GM23248 (cell line): ENCODE measurements at regions not wholly inside any gene's neighbourhood (a gene's known extent, or its start where the extent isn't known, plus 50 kb on each side); places are given as distances from the start of the nearest gene placed in this dataset.

Source experiments
- EZH2 ChIP-seq: fragments of 200-600 bp; sonication (generic); IDR thresholded peaks from 2 replicates; pipeline ENCODE4 v1.6.1; 2018; ENCODE audit warnings: antibody characterized with exemption, mild to moderate bottlenecking; ENCODE audit not compliant: insufficient read depth, poor library complexity, severe bottlenecking
- EZH2phosphoT487 ChIP-seq: fragments of 200-600 bp; sonication (generic); IDR thresholded peaks from 2 replicates; pipeline ENCODE4 v1.6.1; 2018; ENCODE audit warnings: antibody characterized with exemption, moderate library complexity, mild to moderate bottlenecking, low read depth; ENCODE audit not compliant: insufficient read depth

GRCh38 chr12:97342130-97342529 is 120.5 kb upstream of the RMST start:
- TF ChIP-seq EZH2 (no peak), EZH2phosphoT487 (no peak)
